ENCODE measurements at regions not wholly inside any gene's neighbourhood (a gene's known extent, or its start where the extent isn't known, plus 50 kb on each side); places are given as distances from the start of the nearest gene placed in this dataset.

GRCh38 chr3:158974904-158975303 is 173.1 kb downstream of the MFSD1 start:
- DNase-seq = no peak

- DNase-seq = no peak
Observed at GRCh38 chr3:158976966-158977365, 175.1 kb downstream of the MFSD1 start.

- no peak for DNase-seq
Observed at GRCh38 chr3:158977497-158977896, 175.6 kb downstream of the MFSD1 start.

GRCh38 chr3:158983216-158984099 is 181.6 kb downstream of the MFSD1 start:
- no peak for DNase-seq

- DNase-seq = no peak
Observed at GRCh38 chr3:158991146-158991705, 189.4 kb downstream of the MFSD1 start.

- no peak for DNase-seq
Observed at GRCh38 chr3:158992463-158992862, 190.6 kb downstream of the MFSD1 start.

- DNase-seq = no peak
Observed at GRCh38 chr3:158994386-158994785, 192.5 kb downstream of the MFSD1 start.

GRCh38 chr3:159001711-159002110 is 199.9 kb downstream of the MFSD1 start:
- no peak for DNase-seq

GRCh38 chr3:159005137-159005536 is 203.3 kb downstream of the MFSD1 start:
- DNase-seq = no peak

GRCh38 chr3:159007331-159007730 is 205.5 kb downstream of the MFSD1 start:
- DNase-seq = no peak

- no peak for DNase-seq
Observed at GRCh38 chr3:159008401-159008800, 206.5 kb downstream of the MFSD1 start.

- no peak for DNase-seq
Observed at GRCh38 chr3:159018341-159018740, 216.5 kb downstream of the MFSD1 start.

GRCh38 chr3:159025733-159026132 is 223.9 kb downstream of the MFSD1 start:
- no peak for DNase-seq

- no peak for DNase-seq
Observed at GRCh38 chr3:159026510-159026909, 224.7 kb downstream of the MFSD1 start.

GRCh38 chr3:159028706-159029105 is 226.9 kb downstream of the MFSD1 start:
- no peak for DNase-seq

GRCh38 chr3:159029306-159030026 is 227.6 kb downstream of the MFSD1 start:
- DNase-seq = no peak

GRCh38 chr3:159030138-159030670 is 228.3 kb downstream of the MFSD1 start:
- DNase-seq = peak; percentile 63

- DNase-seq = no peak
Observed at GRCh38 chr3:159030886-159031679, 229.2 kb downstream of the MFSD1 start.

- no peak for DNase-seq
Observed at GRCh38 chr3:159032311-159032710, 230.5 kb downstream of the MFSD1 start.

GRCh38 chr3:159038405-159038804 is 236.6 kb downstream of the MFSD1 start:
- DNase-seq = no peak

GRCh38 chr3:159039286-159039685 is 237.4 kb downstream of the MFSD1 start:
- DNase-seq = no peak

- no peak for DNase-seq
Observed at GRCh38 chr3:159045279-159045885, 243.5 kb downstream of the MFSD1 start.

Data from DMS79 (cell line).